HG03095 (cell line): ENCODE measurements at regions not wholly inside any gene's neighbourhood (a gene's known extent, or its start where the extent isn't known, plus 50 kb on each side); places are given as distances from the start of the nearest gene placed in this dataset.
"Not testable (repeated sequence)": the region's sequence is repeated elsewhere in the genome, so short reads cannot be mapped to it uniquely, and the experiment has no call there.

Experiments
- ATAC-seq: cut with Tn5 transposase; IDR thresholded peaks from one replicate; pipeline ENCODE4 v1.9.1; 2021; ENCODE audit warnings: moderate library complexity; ENCODE audit not compliant: unreplicated experiment

DNA sequence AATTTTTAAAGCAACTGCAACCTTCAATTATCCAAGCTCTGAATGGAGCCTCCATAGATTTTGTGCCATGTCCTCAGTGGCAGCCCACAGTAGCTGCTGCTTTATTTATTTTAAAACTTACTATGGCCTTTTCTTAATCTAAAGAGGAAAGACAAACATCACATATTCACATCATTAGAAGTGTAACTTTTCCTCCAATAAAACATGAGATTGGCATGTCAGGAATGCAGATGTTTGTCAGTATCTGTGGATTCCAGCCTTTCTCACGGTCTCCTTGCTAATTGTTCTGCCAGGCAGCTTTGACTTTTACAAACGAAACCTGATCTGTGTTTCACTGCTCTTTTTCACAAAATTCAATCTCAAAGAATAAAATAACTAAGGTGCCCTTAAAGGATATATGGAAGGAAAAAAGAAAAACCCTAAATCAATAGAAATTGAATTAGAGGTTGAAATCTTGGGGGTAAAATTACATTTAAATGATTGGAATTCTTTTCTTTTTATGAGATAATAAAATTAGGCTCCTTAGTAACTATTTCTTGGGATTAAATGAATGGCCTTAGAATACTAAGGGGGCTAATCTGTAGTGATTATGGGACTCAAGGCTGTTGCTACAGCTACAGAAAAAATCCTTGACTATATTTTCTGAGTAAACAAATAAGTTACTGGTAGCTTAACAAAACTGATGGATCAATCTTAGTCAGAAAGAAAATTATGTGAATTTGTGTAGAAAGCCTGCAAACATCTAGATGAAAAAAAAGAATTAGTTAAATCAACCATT lies 151.3 kb downstream of the RTL9 start:
- ATAC-seq, result no peak

DNA sequence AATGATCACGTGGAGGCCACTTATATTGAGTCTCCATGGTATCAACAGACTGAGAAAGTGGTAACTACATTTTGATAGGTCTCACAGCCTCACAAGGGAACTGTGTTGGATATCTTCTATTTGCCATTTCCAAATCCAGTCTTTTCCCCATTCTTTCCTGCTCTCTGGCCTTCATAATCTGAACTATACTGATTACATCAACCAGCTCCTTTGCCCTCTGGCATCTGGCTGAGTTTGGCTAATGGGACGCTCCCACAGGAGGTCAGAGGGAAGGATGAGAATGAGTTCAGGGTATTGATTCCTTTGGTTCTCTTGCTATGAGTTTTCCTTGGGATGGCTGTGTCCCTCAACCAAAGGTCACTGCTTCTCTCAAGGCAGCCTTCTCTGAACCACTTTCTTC lies 152.6 kb downstream of the RTL9 start:
- no peak for ATAC-seq

DNA sequence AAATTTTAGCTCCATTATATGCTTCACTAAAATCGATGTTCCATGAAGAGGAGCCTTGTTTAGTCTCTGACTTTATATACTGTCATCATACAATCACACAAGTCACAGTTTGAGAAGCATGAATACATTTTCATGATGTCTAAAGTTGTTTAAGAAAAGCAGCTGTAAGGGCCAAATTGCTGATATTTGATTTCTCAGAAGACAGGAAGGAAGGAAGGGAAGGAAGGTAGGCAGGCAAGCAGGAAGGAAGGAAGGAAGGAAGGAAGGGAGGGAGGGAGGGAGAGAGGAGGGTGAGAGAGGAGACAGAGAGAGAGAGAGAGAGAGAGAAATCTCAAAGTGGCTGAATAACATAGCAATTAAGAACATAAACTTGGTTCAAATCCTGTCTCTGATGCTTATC lies 153.7 kb downstream of the RTL9 start:
- ATAC-seq, result no peak

DNA sequence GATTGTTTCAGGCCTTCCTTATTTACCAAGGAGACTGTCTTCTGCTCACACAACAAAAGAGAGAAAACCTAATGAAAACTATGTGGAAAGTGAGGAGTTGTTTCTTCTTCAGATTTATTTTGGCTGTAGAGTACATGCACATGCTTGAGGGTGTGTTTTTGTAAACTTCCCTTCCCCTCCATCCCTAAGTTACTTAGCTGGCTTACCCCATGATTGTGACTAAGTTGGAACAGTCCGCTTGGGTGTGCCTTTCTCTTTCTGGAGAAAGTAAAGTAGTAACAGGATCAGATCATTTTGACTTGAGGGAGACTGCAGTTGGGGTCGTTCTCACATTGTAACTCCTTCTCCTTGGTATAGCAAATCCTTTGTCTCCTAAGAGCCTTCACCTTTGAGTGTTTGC lies 155.9 kb downstream of the RTL9 start:
- no peak for ATAC-seq

DNA sequence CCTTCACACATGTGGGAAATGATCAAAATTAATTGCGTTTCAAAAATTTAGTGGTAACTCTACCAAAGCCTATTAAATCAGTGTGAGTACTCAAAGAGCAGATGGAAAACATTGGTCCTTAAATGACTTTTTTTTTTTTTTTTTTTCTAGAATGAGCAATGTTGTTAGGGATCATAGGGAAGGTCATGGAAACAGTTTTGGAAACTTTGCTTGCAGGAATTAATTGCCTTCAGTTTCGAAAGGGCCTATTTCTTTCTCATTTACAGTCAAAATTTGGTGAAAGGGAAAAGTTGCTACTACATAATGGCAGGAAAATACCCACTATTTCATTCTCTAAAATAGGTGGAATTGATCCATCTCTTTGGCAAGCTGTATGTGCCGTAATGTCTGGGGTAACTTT lies 160.9 kb downstream of the RTL9 start:
- ATAC-seq, result no peak

DNA sequence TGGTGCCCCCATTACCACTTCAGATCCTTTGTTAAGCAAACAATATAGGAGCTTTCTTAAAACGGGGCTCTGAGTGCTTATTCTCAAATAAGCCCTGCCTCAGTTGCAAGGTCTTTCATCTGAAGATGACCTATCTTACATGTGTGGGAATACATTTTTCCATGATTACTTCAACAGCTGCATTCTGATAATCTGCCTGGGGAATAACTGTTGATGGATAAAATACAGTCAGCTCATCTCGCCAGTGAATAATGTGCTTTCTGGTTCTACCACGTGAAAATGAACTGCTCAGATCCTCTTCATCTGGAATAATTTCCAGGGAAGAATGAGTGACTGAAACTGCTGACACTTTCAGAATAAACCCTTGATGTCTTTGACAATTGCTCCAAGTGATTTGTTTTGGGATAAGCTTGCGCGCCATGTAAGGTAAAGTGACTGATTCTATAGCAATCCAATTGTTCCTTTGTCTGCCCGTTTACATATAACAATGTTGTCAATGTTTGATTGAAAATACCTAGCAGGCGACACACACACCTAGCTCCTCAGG lies 161.3 kb downstream of the RTL9 start:
- ATAC-seq, result no peak

DNA sequence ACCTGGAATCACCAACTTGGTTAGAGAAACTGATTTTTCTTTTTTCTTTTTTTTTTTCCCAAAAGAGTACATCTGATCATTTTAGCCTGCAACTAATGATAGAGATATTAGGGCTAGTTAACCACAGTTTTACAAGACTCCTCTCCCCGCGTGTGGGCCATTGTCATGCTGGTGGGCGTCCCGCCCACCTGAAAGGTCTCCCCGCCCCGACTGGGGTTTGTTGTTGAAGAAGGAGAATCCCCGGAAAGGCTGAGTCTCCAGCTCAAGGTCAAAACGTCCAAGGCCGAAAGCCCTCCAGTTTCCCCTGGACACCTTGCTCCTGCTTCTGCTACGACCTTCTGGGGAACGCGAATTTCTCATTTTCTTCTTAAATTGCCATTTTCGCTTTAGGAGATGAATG lies 162.0 kb downstream of the RTL9 start:
- ATAC-seq, result not testable (repeated sequence)

DNA sequence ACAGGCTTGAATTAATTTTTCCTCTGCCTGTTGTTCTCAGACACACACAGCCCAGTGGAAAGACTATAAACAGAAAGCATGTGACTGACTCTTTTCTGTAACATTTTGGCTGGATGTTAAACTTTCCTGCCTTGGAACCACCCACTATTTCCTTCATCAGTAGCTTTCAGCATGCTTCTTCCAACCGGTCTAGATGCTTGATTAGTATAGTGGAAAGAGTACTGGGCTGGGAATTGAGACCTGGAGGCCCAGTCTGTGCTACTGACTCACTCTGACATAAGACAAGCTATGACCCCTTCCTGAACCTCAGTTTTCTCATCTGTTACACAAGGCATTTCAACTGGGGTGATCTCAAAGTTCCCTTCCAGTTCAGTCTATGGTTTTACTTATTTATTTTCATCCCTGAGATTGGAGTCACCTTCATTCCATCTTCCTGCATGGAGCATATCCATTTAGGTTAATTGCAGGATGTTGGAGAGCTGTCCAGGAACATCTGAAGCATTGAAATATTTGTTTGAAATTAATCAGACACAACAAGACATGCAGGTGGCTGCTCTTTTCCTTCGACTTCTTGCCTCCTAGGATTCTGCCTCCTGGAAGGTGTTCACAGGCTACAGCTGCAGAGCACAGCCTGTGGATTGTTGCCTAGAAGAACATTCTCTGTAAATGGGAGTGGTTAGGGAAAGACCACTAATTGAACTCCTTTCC lies 173.4 kb downstream of the RTL9 start:
- no peak for ATAC-seq

DNA sequence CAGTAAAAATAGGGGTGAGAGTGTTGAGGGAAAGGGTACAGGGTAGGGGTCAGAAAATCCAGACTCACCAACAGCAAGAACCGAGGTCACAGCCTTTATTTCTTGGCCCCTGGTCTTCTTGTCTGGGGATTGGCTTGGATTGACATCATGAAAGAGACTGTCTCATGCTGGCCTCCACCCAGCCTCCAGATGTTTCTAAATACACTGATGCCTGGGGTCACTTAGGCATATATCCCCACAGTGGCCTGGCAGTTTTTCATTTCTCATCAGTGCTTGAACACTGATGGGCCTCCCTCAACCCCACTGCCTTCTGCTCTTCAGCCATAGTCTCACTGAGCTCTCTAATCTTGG lies 173.9 kb downstream of the RTL9 start:
- no peak for ATAC-seq

DNA sequence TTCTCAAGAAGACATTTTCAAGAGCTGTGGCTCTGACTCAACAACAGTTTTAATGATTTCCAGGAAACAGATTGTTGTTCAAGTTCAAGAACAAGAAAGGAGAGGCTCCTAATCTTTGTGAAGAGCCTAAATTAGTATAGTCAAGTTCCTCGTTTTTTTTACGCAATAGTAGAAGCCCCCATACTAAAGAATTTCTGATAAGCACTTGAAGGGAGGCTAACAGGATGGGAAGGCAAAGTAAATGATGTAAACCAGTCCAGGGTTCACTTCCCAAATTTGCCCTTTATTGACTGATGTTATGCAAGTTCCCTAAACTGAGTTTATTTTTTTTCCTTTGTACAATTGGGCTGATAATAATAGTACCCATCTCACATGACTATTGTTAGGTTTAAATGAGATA lies 178.2 kb downstream of the RTL9 start:
- no peak for ATAC-seq

DNA sequence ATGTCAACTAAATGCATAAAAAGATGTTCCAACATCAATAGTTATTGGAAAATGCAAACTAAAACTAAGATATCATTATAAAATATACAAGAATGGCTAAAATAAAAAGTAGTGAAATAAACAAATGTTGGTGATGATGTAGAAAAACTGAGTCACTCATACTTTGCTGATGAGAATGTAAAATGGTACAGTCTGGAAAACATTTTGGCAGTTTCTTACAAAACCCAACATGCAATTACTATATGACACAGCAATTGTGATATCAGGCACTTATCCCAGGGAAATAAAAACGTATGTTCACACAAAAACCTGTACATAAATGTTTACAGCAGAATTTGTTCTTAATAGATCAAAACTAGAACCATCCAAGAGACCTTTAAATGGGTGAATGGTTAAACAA lies 182.6 kb downstream of the RTL9 start:
- ATAC-seq, result no peak

DNA sequence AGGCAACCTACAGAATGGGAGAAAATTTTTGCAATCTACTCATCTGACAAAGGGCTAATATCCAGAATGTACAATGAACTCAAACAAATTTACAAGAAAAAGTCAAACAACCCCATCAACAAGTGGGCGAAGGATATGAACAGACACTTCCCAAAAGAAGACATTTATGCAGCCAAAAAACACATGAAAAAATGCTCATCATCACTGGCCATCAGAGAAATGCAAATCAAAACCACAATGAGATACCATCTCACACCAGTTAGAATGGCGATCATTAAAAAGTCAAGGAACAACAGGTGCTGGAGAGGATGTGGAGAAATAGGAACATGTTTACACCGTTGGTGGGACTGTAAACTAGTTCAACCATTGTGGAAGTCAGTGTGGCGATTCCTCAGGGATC lies 192.2 kb downstream of the RTL9 start:
- not testable (repeated sequence) for ATAC-seq

DNA sequence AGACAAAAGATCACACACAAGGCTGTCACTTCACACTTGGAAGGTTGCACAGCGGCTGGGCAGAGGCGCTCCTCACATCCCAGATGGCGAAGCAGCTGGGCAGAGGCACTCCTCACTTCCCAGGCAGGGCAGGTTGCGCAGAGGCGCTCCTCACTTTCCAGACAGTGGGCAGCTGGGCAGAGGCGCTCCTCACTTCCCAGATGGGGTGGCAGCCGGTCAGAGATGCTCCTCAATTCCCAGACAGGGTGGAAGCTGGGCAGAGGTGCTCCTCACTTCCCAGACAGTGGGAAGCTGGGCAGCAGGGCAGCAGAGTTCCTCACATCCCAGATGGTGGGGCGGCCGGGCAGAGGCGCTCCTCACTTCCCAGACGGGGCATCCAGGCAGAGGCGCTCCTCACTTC lies 199.2 kb downstream of the RTL9 start:
- no peak for ATAC-seq

DNA sequence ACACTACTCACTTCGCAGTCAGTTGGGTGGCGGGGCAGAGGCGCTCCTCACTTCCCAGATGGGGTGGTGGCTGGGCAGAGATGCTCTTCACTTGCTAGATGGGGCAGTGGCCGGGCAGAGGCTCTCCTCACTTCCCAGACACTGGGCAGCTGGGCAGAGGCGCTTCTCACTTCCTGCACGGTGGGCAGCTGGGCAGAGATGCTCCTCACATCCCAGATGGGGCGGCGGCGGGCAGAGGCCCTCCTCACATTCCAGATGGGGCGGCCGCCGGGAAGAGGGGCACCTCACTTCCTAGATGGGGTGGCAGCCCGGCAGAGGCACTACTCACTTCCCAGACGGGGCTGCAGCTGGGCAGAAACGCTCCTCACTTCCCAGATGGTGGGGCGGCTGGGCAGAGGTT lies 199.8 kb downstream of the RTL9 start:
- no peak for ATAC-seq

DNA sequence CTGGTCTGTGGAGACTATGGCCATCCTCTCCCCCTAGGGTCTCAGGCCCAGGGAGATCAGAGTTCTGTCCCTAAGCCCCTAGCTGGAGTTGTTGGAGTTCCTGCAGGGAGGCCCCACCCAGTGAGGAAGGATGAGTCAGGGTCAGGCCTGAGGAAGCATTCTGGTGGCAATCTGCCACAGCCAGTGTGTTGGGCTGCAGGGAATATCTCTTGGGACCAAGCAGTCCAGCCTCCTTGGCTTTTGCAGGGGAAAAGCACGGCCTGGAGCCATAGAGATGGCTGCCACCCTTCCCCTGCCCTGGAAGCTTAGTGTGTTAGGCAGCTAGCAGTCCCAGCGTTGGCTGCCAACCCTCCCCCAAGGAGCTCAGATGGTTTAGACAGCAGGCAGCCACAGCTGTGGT lies 202.4 kb downstream of the RTL9 start:
- no peak for ATAC-seq

DNA sequence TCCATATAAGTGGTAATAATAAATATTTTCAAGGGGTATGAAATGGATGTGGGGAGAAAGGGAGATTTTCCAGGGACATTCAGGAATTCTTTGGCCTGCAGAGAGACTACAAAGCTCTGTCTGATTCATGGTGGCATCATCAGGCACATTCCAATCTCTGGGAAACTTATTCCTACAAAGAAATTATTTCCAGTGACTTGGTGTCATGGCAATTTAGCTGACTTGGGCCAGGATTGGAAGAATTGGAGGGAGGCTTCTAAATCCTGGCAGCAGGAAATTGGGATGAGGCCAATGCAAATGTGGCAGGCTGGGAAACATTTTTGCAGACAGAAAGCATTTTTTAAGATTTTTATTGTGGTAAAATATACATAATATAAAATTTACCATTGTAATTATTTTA lies 204.6 kb downstream of the RTL9 start:
- ATAC-seq, result no peak

DNA sequence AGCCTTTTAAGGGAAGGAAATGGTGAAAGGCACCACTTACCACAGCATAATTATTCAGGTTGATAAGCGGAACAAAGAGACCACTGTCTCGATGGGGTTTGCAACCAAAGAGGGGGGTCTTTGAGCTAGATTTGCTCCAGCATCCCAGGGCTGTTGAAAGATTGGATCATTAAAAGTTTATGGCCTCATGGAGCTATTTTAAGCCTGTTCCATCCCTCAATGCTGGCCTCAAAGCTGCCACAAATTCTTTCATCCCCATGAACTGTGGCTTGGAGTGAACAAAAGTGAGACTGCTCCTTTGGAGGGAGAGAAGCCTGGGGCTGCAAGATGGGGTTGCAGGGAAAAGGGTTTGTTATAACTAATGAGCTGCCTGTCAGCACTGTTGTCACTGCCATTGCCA lies 209.8 kb downstream of the RTL9 start:
- no peak for ATAC-seq

DNA sequence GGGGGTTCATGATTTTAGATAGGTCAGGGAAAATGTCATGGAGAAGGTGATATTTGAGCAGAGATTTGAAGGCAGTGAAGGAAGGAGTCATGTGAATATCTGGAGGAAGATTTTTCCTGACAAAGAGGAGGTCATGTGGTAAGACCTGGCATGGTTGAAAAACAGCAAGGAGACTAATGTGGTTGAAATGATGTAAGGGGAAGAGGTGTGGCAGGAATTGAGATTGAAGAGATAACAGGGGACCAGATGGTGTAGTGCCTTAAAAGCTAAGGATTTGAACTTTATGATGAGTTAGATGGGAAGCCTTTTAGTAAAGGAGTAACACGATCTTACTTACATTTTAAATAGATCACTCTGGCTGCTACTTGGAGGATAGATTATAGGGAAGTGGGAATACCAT lies 210.9 kb downstream of the RTL9 start:
- no peak for ATAC-seq

DNA sequence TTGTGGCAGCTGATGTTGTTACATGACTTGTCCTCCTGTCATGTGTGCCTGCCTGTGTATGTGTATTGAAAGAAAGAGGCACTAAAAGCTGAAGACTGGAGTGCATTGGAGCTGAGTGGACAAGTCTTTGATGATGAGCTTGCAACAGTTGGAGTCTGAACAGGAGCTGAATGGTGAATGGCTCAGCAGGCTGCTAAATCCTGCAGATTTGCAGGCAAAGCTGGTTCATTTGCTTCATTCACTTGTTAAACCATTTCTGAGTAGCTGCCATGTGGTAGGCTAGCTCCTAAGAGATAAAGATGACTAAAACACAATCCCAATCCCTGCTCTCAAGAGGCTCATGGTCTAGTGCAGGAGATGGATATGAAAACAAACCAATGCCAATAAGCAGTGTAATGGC lies 217.3 kb downstream of the CHRDL1 start:
- ATAC-seq, result no peak

DNA sequence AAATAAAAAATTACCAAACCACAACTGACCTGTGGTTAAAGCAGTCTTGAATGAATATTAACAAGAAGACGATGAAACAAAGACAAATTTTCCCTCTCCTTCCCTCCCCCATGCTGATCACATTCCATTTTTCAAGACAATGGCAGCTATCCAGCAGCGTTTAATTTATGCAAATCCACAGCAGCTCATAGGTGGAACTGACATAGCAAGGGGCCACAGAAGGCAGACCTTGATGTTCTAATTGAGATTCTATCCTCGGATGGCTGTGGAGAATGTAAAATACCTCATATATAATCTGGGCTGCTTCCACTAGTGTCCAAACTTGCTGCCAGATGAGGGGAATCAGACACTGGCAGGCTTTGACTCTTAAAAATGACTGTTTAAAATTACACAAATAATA lies 211.5 kb downstream of the CHRDL1 start:
- ATAC-seq, result no peak

DNA sequence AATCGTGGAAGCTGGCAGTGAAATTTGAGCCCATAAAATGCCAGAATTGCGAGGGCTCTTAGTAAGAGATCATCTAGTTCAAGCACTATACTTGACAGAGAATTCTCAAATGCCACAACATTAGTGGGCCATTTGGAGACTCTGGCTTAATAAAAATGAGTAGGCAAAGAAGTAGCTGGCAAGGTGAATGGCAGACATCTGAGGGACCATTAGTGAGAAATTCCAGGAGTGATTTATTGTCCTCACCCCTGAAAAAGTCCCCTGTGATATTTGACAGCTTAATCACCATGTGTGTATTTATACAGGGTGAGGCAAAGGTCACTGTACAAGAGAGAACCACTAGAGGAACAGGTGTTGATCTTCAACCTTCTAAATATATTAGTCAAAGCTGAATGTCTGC lies 207.5 kb downstream of the CHRDL1 start:
- ATAC-seq, result no peak

DNA sequence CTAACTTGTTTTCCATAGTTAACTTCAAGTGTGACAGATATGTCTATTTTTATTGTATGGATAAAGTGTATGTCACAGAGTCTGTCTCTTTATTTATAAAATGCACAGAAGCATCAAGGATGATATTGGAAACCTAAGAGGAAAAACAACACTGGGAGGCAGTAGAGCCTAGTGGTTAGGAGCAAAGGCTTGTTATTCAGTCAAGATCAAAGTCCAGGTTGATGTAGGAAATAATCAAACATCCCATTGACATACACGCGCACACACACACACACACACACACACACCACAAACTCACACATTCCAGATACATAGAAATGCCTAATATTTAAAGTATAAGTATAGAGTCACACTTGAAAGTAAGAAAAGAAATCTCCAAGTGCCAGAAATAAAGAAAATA lies 206.8 kb downstream of the CHRDL1 start:
- ATAC-seq, result no peak
